ENCODE measurements at regions not wholly inside any gene's neighbourhood (a gene's known extent, or its start where the extent isn't known, plus 50 kb on each side); places are given as distances from the start of the nearest gene placed in this dataset. TPM values are rescaled to one million over a fixed set of nuclear protein-coding genes. Genes with fewer than 3 reads are reported as not detected.

Small RNA genes in the stretch of these regions (small RNA-seq; reads per million reads assigned to genes)
- gene RF00019 (ENCODE audit: insufficient read depth) (not detected), gene RN7SL211P (ENCODE audit: insufficient read depth) (not detected), gene RN7SL341P (ENCODE audit: insufficient read depth) (not detected)

All from H1 (cell line).